ENCODE measurements at regions not wholly inside any gene's neighbourhood (a gene's known extent, or its start where the extent isn't known, plus 50 kb on each side); places are given as distances from the start of the nearest gene placed in this dataset.

DNA sequence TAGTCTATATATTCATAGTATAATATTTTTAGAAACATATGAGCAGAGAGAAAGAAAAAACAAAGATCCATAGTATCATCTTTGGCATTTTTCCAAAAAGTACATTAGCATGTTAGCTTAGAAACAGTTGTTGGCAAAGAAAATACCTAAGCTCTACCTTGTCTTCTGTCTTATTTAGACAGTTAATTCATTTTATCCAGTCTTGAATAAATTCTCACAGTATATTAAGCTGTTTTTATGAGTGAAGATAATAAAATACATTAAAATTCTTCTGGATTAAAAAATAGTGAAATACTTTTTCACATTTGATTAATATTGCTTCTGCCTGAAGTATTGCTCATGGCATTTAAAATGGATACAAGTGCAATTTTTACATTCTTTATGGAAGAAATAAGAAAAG is 145.2 kb downstream of the ZIC1 start:
- ChIA-PET CTCF (no interaction called here), POLR2A (no interaction called here)
- intact Hi-C loops (cut with DNase I, micrococcal nuclease): no loop called here
- Histone ChIP-seq H3K4me1 (ENCODE audit: insufficient read depth, low read length) (no peaks in the 10 kb centered on the region), H3K9me3 (ENCODE audit: control insufficient read depth in 1 of 2, insufficient read depth in 1 of 2, low read length in 2 of 2) (no peaks in the 10 kb centered on the region), H3K4me3 (ENCODE audit: low read length) (no peak overlapping the region), H3K27me3 (ENCODE audit: control insufficient read depth in 1 of 2, insufficient read depth in 2 of 2, low read length in 2 of 2) (no peaks in the 10 kb centered on the region), H3K27ac (ENCODE audit: low read depth in 1 of 2, low read length in 2 of 2) (no peak overlapping the region), H3K36me3 (ENCODE audit: insufficient read depth, low read length) (no peaks in the 10 kb centered on the region)
- no peaks in the 10 kb centered on the region for H3K4me1 Mint-ChIP-seq (ENCODE audit: low read depth)
- DNase-seq (no peak), ATAC-seq (ENCODE audit: poor library complexity) (no peak)
- TF ChIP-seq, protein P1, sequence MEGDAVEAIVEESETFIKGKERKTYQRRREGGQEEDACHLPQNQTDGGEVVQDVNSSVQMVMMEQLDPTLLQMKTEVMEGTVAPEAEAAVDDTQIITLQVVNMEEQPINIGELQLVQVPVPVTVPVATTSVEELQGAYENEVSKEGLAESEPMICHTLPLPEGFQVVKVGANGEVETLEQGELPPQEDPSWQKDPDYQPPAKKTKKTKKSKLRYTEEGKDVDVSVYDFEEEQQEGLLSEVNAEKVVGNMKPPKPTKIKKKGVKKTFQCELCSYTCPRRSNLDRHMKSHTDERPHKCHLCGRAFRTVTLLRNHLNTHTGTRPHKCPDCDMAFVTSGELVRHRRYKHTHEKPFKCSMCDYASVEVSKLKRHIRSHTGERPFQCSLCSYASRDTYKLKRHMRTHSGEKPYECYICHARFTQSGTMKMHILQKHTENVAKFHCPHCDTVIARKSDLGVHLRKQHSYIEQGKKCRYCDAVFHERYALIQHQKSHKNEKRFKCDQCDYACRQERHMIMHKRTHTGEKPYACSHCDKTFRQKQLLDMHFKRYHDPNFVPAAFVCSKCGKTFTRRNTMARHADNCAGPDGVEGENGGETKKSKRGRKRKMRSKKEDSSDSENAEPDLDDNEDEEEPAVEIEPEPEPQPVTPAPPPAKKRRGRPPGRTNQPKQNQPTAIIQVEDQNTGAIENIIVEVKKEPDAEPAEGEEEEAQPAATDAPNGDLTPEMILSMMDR (IDR thresholded peaks at IDR 0.05): no peak
- no peaks in the 10 kb centered on the region for H3K27me3 Mint-ChIP-seq
- peaks cover 3% of the 10 kb centered on the region for H3K9me3 Mint-ChIP-seq
- no peak overlapping the region for H3K27ac Mint-ChIP-seq
- no peak overlapping the region for H3K4me3 Mint-ChIP-seq
- no peaks in the 10 kb centered on the region for H3K36me3 Mint-ChIP-seq (ENCODE audit: low read depth)

DNA sequence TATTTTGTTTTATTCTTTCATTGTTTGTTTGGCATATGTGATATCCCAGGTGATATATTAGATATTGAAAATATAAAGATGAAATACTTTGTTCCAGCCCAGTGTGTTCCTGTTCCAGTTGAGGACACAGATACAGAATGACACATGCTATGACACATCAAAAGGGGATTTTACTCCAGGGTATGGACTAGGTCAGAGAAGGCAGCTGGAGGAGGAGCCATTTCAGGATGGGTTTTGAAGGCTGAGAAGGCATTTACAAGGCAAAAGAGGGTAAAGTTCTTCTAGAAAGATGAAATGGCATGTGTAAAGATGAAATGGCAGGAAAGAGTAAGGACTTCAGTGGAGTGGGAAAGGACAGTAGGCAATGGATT is 163.8 kb downstream of the ZIC1 start:
- no peaks in the 10 kb centered on the region for H3K27me3 Mint-ChIP-seq
- H3K27ac ChIP-seq (ENCODE audit: low read depth in 1 of 2, low read length in 2 of 2): no peak overlapping the region
- H3K4me1 Mint-ChIP-seq (ENCODE audit: low read depth): no peaks in the 10 kb centered on the region
- H3K4me3 ChIP-seq (ENCODE audit: low read length): no peak overlapping the region
- no peaks in the 10 kb centered on the region for H3K27me3 ChIP-seq (ENCODE audit: control insufficient read depth in 1 of 2, insufficient read depth in 2 of 2, low read length in 2 of 2)
- peaks cover 6% of the 10 kb centered on the region for H3K9me3 Mint-ChIP-seq
- H3K27ac Mint-ChIP-seq: no peak overlapping the region
- POLR2A ChIA-PET: no interaction called here
- H3K9me3 ChIP-seq (ENCODE audit: control insufficient read depth in 1 of 2, insufficient read depth in 1 of 2, low read length in 2 of 2): peaks cover 0 to 11% of the 10 kb centered on the region in 2 experiments
- no peak overlapping the region for H3K4me3 Mint-ChIP-seq
- CTCF ChIA-PET: no interaction called here
- intact Hi-C loops (cut with DNase I, micrococcal nuclease): no loop called here
- ATAC-seq (ENCODE audit: poor library complexity) (no peak), DNase-seq (no peak)
- no peaks in the 10 kb centered on the region for H3K36me3 Mint-ChIP-seq (ENCODE audit: low read depth)
- no peaks in the 10 kb centered on the region for H3K36me3 ChIP-seq (ENCODE audit: insufficient read depth, low read length)
- H3K4me1 ChIP-seq (ENCODE audit: insufficient read depth, low read length): no peaks in the 10 kb centered on the region
- TF ChIP-seq, protein P1 (IDR thresholded peaks at IDR 0.05): no peak

DNA sequence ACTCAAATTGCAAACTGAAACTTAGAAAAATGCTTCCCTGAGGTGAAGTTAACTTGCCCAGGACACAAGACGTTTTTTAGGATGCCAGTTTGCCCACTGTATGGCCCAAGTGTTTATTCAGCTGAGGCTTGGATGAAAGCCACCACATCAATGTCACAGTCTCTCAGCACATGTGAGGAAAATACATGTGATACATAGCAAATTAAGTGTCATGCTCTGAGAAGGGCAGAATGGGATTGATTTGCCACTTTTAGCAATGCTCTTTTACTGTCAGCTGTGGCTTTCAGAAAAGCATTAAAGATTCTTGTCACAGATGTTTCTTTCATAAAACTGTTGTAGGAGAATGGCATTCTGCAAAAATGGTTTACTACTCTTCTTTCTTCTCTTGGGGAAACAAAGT is 165.5 kb downstream of the ZIC1 start:
- TF ChIP-seq, protein P1 (IDR thresholded peaks at IDR 0.05): no peak
- H3K27ac Mint-ChIP-seq: no peak overlapping the region
- no peaks in the 10 kb centered on the region for H3K36me3 Mint-ChIP-seq (ENCODE audit: low read depth)
- H3K27me3 ChIP-seq (ENCODE audit: control insufficient read depth in 1 of 2, insufficient read depth in 2 of 2, low read length in 2 of 2): no peaks in the 10 kb centered on the region
- no peak overlapping the region for H3K4me3 Mint-ChIP-seq
- no peaks in the 10 kb centered on the region for H3K4me1 Mint-ChIP-seq (ENCODE audit: low read depth)
- no peaks in the 10 kb centered on the region for H3K36me3 ChIP-seq (ENCODE audit: insufficient read depth, low read length)
- H3K27me3 Mint-ChIP-seq: no peaks in the 10 kb centered on the region
- intact Hi-C loops (cut with DNase I, micrococcal nuclease): no loop called here
- no peaks in the 10 kb centered on the region for H3K4me1 ChIP-seq (ENCODE audit: insufficient read depth, low read length)
- no peak overlapping the region for H3K27ac ChIP-seq (ENCODE audit: low read depth in 1 of 2, low read length in 2 of 2)
- H3K9me3 ChIP-seq (ENCODE audit: control insufficient read depth in 1 of 2, insufficient read depth in 1 of 2, low read length in 2 of 2): peaks cover 0 to 6% of the 10 kb centered on the region in 2 experiments
- ChIA-PET CTCF (no interaction called here), POLR2A (no interaction called here)
- H3K9me3 Mint-ChIP-seq: peaks cover 6% of the 10 kb centered on the region
- ATAC-seq (ENCODE audit: poor library complexity) (no peak), DNase-seq (no peak)
- no peak overlapping the region for H3K4me3 ChIP-seq (ENCODE audit: low read length)

Measured in CD4-positive, alpha-beta T cell (primary cell).